Neural cell (in vitro differentiated cells): ENCODE measurements at regions not wholly inside any gene's neighbourhood (a gene's known extent, or its start where the extent isn't known, plus 50 kb on each side); places are given as distances from the start of the nearest gene placed in this dataset.

Experiments used
- H2AFZ ChIP-seq: fragments of 200-600, 300-800 bp; sonication (generic), shearing (Covaris generic); 2 replicates; pipeline ENCODE4 v1.6.0; 2014; ENCODE audit warnings: low read depth, mild to moderate bottlenecking, antibody characterized with exemption, low read length, moderate library complexity
- H3F3A ChIP-seq: fragments of 200-600 bp; shearing (Covaris generic); 2 replicates; pipeline ENCODE4 v1.6.1; 2016; ENCODE audit warnings: mild to moderate bottlenecking, moderate library complexity, mixed read lengths, antibody characterized with exemption, low read length; ENCODE audit not compliant: insufficient read depth, poor library complexity, severe bottlenecking
- H3K27ac ChIP-seq: fragments of 200-600, 300-800 bp; sonication (generic), shearing (Covaris generic); 2 replicates; pipeline ENCODE4 v1.5.1; 2014; ENCODE audit warnings: mild to moderate bottlenecking, low read length, moderate library complexity
- H3K27me3 ChIP-seq: fragments of 300-800, 200-600 bp; sonication (generic), shearing (Covaris generic); 2 replicates; pipeline ENCODE4 v1.6.0; 2014; ENCODE audit warnings: mild to moderate bottlenecking, low read depth, low read length, moderate library complexity; ENCODE audit not compliant: insufficient read depth
- H3K36me3 ChIP-seq: fragments of 300-800, 200-600 bp; sonication (generic), shearing (Covaris generic); 2 replicates; pipeline ENCODE4 v1.5.1; 2014; ENCODE audit warnings: mild to moderate bottlenecking, antibody characterized with exemption, low read length, moderate library complexity; ENCODE audit not compliant: insufficient read depth
- H3K4me2 ChIP-seq: fragments of 300-800, 200-600 bp; sonication (generic), shearing (Covaris generic); 2 replicates; pipeline ENCODE4 v1.6.0; 2014; ENCODE audit warnings: mild to moderate bottlenecking, low read length
- H3K4me3 ChIP-seq: fragments of 300-800, 200-600 bp; sonication (generic), shearing (Covaris generic); 2 replicates; pipeline ENCODE4 v1.5.1; 2014; ENCODE audit warnings: mild to moderate bottlenecking, low read length, moderate library complexity
- H3K79me2 ChIP-seq: fragments of 200-600 bp; shearing (Covaris generic); replicated peaks from 2 replicates; pipeline ENCODE4 v1.6.0; 2014; ENCODE audit warnings: mild to moderate bottlenecking, low read length, moderate library complexity; ENCODE audit not compliant: insufficient read depth
- H3K9ac ChIP-seq: fragments of 300-800, 200-600 bp; sonication (generic), shearing (Covaris generic); 2 replicates; pipeline ENCODE4 v1.6.1; 2016; ENCODE audit warnings: mild to moderate bottlenecking, low read length, mixed read lengths
- H3K9me2 ChIP-seq: fragments of 200-600 bp; shearing (Covaris generic); 2 replicates; pipeline ENCODE4 v1.6.1; 2016; ENCODE audit warnings: mild to moderate bottlenecking, low read length, mixed read lengths; ENCODE audit not compliant: insufficient read depth
- H3K9me3 ChIP-seq: fragments of 200-600, 300-800 bp; sonication (generic), shearing (Covaris generic); 2 replicates; pipeline ENCODE4 v1.6.1; 2016; ENCODE audit warnings: mild to moderate bottlenecking, mixed run types, low read length, moderate library complexity, mixed read lengths
- H4K20me1 ChIP-seq: fragments of 200-600 bp; shearing (Covaris generic); 2 replicates; pipeline ENCODE4 v1.6.1; 2016; ENCODE audit warnings: mild to moderate bottlenecking, mixed run types; ENCODE audit not compliant: insufficient read depth
- EP300 ChIP-seq: fragments of 450-650 bp; conservative IDR thresholded peaks from 2 replicates; pipeline ENCODE4 v1.6.1; 2014; ENCODE audit warnings: antibody characterized with exemption, mild to moderate bottlenecking, moderate library complexity; ENCODE audit not compliant: poor library complexity, severe bottlenecking
- EZH2 ChIP-seq: fragments of 200-600, 300-800 bp; shearing (Covaris generic), sonication (generic); IDR thresholded peaks from 2 replicates; pipeline ENCODE4 v1.6.1; 2014; ENCODE audit warnings: antibody characterized with exemption, low read length, borderline replicate concordance, mild to moderate bottlenecking; ENCODE audit not compliant: insufficient read depth, poor library complexity, severe bottlenecking
- MXI1 ChIP-seq: fragments of 450-650 bp; conservative IDR thresholded peaks from 2 replicates; pipeline ENCODE4 v1.6.1; 2014; ENCODE audit warnings: antibody characterized with exemption, mild to moderate bottlenecking; ENCODE audit not compliant: poor library complexity, severe bottlenecking
- POLR2AphosphoS5 ChIP-seq: IDR thresholded peaks from 2 replicates; pipeline ENCODE4 v1.6.1; 2012
- RAD21 ChIP-seq: fragments of 450-650 bp; conservative IDR thresholded peaks from 2 replicates; pipeline ENCODE4 v1.6.1; 2014; ENCODE audit warnings: antibody characterized with exemption, mild to moderate bottlenecking, moderate library complexity
- SMC3 ChIP-seq: fragments of 450-650 bp; conservative IDR thresholded peaks from 2 replicates; pipeline ENCODE4 v1.6.1; 2014; ENCODE audit warnings: antibody characterized with exemption, mild to moderate bottlenecking, moderate library complexity; ENCODE audit not compliant: poor library complexity
- TAF1 ChIP-seq: IDR thresholded peaks from 2 replicates; pipeline ENCODE4 v1.6.1; 2012; ENCODE audit warnings: low read depth
- TF ChIP-seq, protein P1 (sequence below): IDR thresholded peaks from 2 replicates; pipeline ENCODE4 v1.6.1; 2012; ENCODE audit warnings: borderline replicate concordance
- TF ChIP-seq, protein P2 (sequence below): fragments of 450-650 bp; IDR thresholded peaks from 2 replicates; pipeline ENCODE4 v1.5.1; 2014; ENCODE audit warnings: antibody characterized with exemption, mild to moderate bottlenecking, moderate library complexity; ENCODE audit not compliant: poor library complexity, severe bottlenecking

DNA sequence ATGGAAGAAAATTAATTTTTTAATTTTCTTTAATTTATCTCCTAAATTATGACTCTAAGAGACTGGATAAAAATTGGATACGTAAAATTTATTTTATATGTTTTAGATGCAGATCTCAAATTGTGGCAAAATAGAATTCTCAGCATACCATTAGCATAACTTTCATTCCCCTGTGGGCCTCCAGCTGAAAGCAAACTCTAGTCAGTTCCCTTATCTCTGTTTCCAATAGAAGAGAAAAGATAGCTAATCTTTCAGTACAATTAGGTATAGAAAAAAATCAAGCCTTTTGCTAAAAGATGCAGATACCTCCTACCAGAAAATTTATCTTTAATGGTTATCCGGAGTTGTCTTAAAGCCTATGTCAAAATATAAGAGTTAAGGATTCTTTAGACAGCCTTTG lies 1530.6 kb downstream of the EFNA5 start:
- H3K9me3 ChIP-seq, result no peaks in the 10 kb centered on the region
- no peaks in the 10 kb centered on the region for H3K9me2 ChIP-seq
- H3K9ac ChIP-seq, result no peak overlapping the region
- no peak overlapping the region for H3K4me3 ChIP-seq
- no peaks in the 10 kb centered on the region for H3F3A ChIP-seq
- H2AFZ ChIP-seq, result no peak overlapping the region
- no peak overlapping the region for H3K27ac ChIP-seq
- H3K36me3 ChIP-seq, result no peaks in the 10 kb centered on the region
- no peaks in the 10 kb centered on the region for H3K27me3 ChIP-seq
- no peak for TF ChIP-seq TAF1
- no peak for TF ChIP-seq POLR2AphosphoS5
- no peak for TF ChIP-seq MXI1
- no peak for TF ChIP-seq RAD21
- TF ChIP-seq EP300, result no peak
- no peak for TF ChIP-seq SMC3
- TF ChIP-seq, protein P1, sequence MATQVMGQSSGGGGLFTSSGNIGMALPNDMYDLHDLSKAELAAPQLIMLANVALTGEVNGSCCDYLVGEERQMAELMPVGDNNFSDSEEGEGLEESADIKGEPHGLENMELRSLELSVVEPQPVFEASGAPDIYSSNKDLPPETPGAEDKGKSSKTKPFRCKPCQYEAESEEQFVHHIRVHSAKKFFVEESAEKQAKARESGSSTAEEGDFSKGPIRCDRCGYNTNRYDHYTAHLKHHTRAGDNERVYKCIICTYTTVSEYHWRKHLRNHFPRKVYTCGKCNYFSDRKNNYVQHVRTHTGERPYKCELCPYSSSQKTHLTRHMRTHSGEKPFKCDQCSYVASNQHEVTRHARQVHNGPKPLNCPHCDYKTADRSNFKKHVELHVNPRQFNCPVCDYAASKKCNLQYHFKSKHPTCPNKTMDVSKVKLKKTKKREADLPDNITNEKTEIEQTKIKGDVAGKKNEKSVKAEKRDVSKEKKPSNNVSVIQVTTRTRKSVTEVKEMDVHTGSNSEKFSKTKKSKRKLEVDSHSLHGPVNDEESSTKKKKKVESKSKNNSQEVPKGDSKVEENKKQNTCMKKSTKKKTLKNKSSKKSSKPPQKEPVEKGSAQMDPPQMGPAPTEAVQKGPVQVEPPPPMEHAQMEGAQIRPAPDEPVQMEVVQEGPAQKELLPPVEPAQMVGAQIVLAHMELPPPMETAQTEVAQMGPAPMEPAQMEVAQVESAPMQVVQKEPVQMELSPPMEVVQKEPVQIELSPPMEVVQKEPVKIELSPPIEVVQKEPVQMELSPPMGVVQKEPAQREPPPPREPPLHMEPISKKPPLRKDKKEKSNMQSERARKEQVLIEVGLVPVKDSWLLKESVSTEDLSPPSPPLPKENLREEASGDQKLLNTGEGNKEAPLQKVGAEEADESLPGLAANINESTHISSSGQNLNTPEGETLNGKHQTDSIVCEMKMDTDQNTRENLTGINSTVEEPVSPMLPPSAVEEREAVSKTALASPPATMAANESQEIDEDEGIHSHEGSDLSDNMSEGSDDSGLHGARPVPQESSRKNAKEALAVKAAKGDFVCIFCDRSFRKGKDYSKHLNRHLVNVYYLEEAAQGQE, result no peak
- TF ChIP-seq, protein P2, sequence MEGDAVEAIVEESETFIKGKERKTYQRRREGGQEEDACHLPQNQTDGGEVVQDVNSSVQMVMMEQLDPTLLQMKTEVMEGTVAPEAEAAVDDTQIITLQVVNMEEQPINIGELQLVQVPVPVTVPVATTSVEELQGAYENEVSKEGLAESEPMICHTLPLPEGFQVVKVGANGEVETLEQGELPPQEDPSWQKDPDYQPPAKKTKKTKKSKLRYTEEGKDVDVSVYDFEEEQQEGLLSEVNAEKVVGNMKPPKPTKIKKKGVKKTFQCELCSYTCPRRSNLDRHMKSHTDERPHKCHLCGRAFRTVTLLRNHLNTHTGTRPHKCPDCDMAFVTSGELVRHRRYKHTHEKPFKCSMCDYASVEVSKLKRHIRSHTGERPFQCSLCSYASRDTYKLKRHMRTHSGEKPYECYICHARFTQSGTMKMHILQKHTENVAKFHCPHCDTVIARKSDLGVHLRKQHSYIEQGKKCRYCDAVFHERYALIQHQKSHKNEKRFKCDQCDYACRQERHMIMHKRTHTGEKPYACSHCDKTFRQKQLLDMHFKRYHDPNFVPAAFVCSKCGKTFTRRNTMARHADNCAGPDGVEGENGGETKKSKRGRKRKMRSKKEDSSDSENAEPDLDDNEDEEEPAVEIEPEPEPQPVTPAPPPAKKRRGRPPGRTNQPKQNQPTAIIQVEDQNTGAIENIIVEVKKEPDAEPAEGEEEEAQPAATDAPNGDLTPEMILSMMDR, result no peak
- TF ChIP-seq EZH2, result no peak
- no peak overlapping the region for H3K4me2 ChIP-seq
- no peaks in the 10 kb centered on the region for H4K20me1 ChIP-seq
- no peaks in the 10 kb centered on the region for H3K79me2 ChIP-seq

DNA sequence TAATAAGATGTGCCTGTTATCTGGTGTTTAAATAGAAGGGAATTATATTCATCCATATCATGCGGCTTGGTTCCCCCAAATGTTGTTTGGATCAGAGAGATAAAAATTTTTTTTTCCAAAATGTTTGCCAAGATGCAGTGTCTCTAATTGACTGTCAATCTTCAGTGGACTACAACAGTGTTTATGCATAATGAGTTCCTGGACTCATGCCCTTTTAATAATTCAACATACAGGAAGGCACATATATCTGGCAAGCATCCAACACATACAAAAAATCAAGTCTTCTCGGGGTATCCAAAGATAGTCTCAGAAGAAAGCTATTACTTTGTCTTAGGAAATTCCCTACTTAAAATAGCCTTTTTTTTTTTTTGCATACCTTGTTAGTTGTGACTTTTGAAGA lies 1534.7 kb downstream of the EFNA5 start:
- Histone ChIP-seq H2AFZ (no peak overlapping the region), H3K4me2 (no peak overlapping the region), H3K9ac (no peak overlapping the region), H3K9me3 (no peaks in the 10 kb centered on the region), H3K36me3 (no peaks in the 10 kb centered on the region), H3F3A (no peaks in the 10 kb centered on the region), H3K4me3 (no peak overlapping the region), H3K9me2 (no peaks in the 10 kb centered on the region), H3K79me2 (no peaks in the 10 kb centered on the region), H4K20me1 (no peaks in the 10 kb centered on the region), H3K27ac (no peak overlapping the region), H3K27me3 (no peaks in the 10 kb centered on the region)
- TF ChIP-seq, protein P1, result no peak
- TF ChIP-seq SMC3 (no peak), EP300 (no peak), RAD21 (no peak), POLR2AphosphoS5 (no peak), TAF1 (no peak), EZH2 (no peak), MXI1 (no peak)
- TF ChIP-seq, protein P2, result no peak
